Left ventricle myocardium inferior (tissue), 1 donor: ENCODE measurements at regions not wholly inside any gene's neighbourhood (a gene's known extent, or its start where the extent isn't known, plus 50 kb on each side); places are given as distances from the start of the nearest gene placed in this dataset.

ENCODE experiments used
- DNase-seq: peaks from one replicate; pipeline ENCODE4 v3.0.0-alpha.2; 2020
- H3K27ac ChIP-seq: fragments of 200-600 bp; replicated peaks from 2 replicates; pipeline ENCODE4 v1.8.0; 2021
- H3K27me3 ChIP-seq: fragments of 200-600 bp; 2 replicates; pipeline ENCODE4 v1.8.0; 2021; ENCODE audit warnings: low read depth
- H3K36me3 ChIP-seq: fragments of 200-600 bp; 2 replicates; pipeline ENCODE4 v1.8.0; 2021
- H3K4me1 ChIP-seq: fragments of 200-600 bp; 2 replicates; pipeline ENCODE4 v1.8.0; 2021
- H3K4me3 ChIP-seq: fragments of 200-600 bp; 2 replicates; pipeline ENCODE4 v1.8.0; 2021; ENCODE audit warnings: mild to moderate bottlenecking, moderate library complexity
- H3K9me3 ChIP-seq: fragments of 200-600 bp; replicated peaks from 2 replicates; pipeline ENCODE4 v1.8.0; 2021
- CTCF ChIP-seq: fragments of 200-600 bp; IDR thresholded peaks from 2 replicates; pipeline ENCODE4 v1.8.0; 2021; ENCODE audit warnings: antibody characterized with exemption, mild to moderate bottlenecking, borderline replicate concordance
- intact Hi-C: fragments of 100-400 bp; cut with micrococcal nuclease; formaldehyde crosslinking; loops from one replicate; pipeline ENCODE4 v1.11.0; 2022
- donor health status: DM: no; HTN: yes; CAD: no; lungs with severe emphysema.

- intact Hi-C loops = no loop called here
- no peak overlapping the region for H3K4me3 ChIP-seq
- H3K4me1 ChIP-seq = no peaks in the 10 kb centered on the region
- no peak for TF ChIP-seq CTCF
- peaks cover 13% of the 10 kb centered on the region for H3K9me3 ChIP-seq
- DNase-seq = no peak
- peaks cover 7% of the 10 kb centered on the region for H3K27me3 ChIP-seq
- H3K36me3 ChIP-seq = no peaks in the 10 kb centered on the region
- no peak overlapping the region for H3K27ac ChIP-seq
These were observed 197.5 kb upstream of the SKOR2 start for GRCh38 chr18:47448956-47449355.

- Histone ChIP-seq H3K27ac (no peak overlapping the region), H3K36me3 (no peaks in the 10 kb centered on the region), H3K4me1 (no peaks in the 10 kb centered on the region), H3K4me3 (no peak overlapping the region), H3K27me3 (peaks cover 59% of the 10 kb centered on the region), H3K9me3 (peaks cover 13% of the 10 kb centered on the region)
- intact Hi-C loops = no loop called here
- DNase-seq = no peak
- TF ChIP-seq CTCF = no peak
These were observed 190.5 kb upstream of the SKOR2 start for GRCh38 chr18:47441914-47442313.

- no peak for DNase-seq
- Histone ChIP-seq H3K27ac (no peak overlapping the region), H3K4me3 (no peak overlapping the region), H3K9me3 (no peaks in the 10 kb centered on the region), H3K4me1 (peaks cover 6% of the 10 kb centered on the region), H3K36me3 (no peaks in the 10 kb centered on the region), H3K27me3 (peaks cover 74% of the 10 kb centered on the region)
- intact Hi-C loops = no loop called here
- TF ChIP-seq CTCF = no peak
These were observed 186.5 kb upstream of the SKOR2 start for GRCh38 chr18:47438001-47438400.

- H3K27ac ChIP-seq = no peak overlapping the region
- no peak for TF ChIP-seq CTCF
- intact Hi-C loops = no loop called here
- no peak overlapping the region for H3K4me3 ChIP-seq
- peaks cover 85% of the 10 kb centered on the region for H3K27me3 ChIP-seq
- no peaks in the 10 kb centered on the region for H3K9me3 ChIP-seq
- H3K36me3 ChIP-seq = no peaks in the 10 kb centered on the region
- H3K4me1 ChIP-seq = peaks cover 6% of the 10 kb centered on the region
- DNase-seq = no peak
These were observed 185.4 kb upstream of the SKOR2 start for GRCh38 chr18:47436871-47437270.

GRCh38 chr18:47434214-47434746 lies 182.8 kb upstream of the SKOR2 start:
- Histone ChIP-seq H3K9me3 (no peaks in the 10 kb centered on the region), H3K4me1 (peaks cover 6% of the 10 kb centered on the region), H3K27me3 (peaks cover 86% of the 10 kb centered on the region), H3K36me3 (no peaks in the 10 kb centered on the region), H3K4me3 (no peak overlapping the region), H3K27ac (no peak overlapping the region)
- no peak for DNase-seq
- TF ChIP-seq CTCF = no peak
- intact Hi-C loops = no loop called here
